Inflammatory macrophage (primary cell): ENCODE measurements at regions not wholly inside any gene's neighbourhood (a gene's known extent, or its start where the extent isn't known, plus 50 kb on each side); places are given as distances from the start of the nearest gene placed in this dataset.
"Not testable (repeated sequence)": the region's sequence is repeated elsewhere in the genome, so short reads cannot be mapped to it uniquely, and the experiment has no call there.

Experiments
- DNase-seq, 2 donors: peaks; one replicate each; pipeline ENCODE4 v3.0.0-alpha.2; 2020 to 2022

DNA sequence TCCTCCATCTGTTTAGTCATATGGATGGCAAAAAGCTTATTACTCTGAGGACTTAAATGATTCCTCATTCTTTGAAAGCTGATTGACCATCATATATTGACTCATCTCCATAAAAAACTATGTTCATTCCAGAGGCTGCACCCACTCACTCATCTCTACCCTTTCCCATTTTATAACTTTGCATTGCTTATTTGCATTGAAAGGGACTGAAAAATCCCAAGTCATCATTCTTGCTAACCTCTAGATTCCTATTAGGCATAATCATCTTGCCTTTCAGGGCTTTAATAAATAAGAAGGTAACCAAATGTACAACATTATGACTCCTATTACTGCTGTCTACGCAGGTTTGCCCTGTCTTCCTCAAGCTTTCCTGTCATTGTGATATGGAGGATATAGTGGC lies 1180.3 kb upstream of the B3GALT2 start:
- no peak for DNase-seq

DNA sequence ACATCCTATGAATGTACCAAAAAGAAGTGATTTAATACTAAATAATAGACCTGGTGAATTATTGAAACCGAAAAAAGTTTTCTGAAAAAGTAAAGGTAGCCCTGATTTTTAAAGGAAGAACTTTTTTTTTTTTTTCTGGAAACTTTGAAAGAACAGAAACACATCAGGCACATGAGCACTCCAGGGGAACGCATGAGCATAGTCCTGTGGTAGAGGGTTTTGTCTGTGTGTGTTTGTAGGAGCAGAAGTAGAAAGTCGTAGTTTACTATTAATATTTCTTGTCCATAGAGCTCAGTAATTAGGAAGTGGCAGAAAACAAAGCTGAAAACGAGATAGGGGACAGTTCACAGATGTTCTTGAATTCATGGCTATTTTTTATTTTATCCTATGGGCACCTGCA lies 1175.9 kb upstream of the B3GALT2 start:
- no peak for DNase-seq

DNA sequence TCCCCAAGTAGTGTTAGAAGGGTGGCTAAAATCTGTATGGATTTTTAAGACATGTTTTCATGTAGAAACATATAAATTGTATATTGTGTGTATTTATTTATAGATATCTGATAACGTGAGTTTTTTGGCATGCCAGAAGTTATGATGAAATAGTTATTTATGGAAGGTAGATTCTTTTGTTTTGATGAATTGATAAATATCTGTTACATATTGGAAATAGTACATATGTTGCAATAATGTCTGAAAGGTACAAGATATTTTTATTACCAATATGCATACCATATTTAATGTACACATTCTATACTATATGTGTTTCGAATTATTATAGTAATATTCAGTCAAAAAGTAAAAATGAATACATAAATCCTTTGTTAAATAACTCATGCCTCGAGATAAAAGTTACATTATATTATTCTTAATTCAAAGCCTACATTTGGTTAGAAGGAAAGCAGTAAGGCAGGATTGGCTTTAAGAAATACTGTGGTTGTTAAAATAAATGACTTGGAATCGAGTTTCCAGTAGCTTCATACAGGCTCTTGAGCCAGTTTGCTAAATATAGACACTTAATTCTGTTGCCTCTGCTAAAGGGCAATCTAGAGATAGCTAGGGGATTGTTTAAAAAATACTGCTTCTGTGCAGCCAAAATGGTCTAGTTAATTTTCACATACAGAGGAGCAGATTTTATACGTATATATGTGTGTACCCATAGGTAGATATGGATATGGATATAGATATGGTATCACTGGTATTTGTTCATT lies 1175.1 kb upstream of the B3GALT2 start:
- DNase-seq, result no peak

DNA sequence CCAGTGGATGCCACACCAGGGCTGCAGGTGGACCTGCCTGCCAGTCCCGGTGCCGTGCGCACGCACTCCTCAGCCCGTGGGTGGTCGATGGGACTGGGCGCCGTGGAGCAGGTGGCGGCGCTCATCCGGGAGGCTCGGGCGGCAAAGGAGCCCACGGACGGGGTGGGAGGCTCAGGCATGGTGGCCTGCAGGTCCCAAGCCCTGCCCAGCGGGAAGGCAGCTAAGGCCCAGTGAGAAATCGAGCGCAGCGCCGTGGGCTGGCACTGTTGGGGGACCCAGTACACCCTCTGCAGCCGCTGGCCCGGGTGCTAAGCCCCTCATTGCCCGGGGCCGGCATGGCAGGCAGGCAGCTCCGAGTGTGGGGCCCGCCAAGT lies 1171.8 kb upstream of the B3GALT2 start:
- no peak for DNase-seq

DNA sequence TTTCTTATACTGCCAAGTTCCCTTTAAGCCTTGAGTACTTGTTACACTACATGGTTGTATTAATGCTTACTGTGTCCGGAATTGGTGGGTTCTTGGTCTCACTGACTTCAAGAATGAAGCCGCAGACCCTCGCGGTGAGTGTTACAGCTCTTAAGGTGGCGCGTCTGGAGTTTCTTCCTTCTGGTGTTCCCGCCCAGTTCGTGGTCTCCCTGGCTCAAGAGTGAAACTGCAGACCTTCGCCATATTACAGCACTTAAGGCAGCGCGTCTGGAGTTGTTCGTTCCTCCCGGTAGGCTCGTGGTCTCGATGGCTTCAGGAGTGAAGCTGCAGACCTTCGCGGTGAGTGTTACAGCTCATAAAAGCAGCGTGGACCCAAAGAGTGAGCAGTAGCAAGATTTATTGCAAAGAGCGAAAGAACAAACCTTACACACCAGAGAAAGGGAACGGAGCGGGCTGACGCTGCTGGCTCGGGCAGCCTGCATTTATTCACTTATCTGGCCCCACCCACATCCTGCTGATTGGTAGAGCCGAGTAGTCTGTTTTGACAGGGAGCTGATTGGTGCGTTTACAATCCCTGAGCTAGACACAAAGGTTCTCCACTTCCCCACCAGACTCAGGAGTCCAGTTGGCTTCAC lies 1171.3 kb upstream of the B3GALT2 start:
- DNase-seq, result not testable (repeated sequence)

DNA sequence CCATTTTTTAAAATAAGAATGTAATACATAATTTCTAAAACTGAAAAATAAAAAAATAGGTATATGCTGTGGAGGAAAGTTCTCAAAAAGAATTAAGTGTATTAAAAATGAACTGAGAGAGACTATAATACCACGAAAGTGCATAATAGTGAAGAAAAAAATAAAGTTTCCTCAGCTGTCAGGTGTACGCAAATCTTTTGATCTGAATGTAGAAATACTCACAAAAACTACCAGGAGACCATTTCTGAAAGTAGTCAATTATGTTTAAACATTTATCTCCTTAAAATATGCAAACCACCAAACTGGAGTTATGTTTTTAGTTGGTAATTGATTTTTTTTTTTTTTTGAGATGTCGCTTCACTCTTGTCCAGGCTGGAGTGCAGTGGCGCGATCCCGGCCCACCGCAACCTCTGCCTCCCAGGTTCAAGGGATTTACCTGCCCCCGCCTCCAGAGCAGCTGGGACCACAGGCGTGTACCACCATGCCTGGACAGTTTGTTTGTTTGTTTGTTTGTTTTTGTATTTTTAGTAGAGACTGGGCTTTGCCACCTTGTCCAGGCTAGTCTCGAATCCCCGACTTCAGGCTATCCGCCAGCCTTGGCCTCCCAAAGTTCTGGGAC lies 1169.2 kb upstream of the B3GALT2 start:
- no peak for DNase-seq

DNA sequence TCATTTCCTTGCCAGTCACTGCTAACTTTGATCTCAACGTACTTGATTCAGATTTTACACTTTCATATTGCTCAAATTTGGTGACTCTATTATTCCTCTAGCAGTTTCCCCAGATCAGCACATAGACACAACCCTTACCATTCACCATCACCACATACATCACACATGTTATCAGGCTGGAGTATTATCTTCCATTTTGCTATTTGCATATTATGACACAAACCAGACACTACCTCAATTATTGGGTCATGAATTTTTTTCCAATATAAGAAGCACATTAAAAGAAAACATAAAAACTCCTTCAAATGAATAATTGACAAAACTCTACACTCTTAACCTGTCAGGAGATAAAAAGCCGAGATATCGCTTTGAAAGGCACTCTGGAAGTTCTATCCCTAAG lies 1166.7 kb upstream of the B3GALT2 start:
- no peak for DNase-seq

DNA sequence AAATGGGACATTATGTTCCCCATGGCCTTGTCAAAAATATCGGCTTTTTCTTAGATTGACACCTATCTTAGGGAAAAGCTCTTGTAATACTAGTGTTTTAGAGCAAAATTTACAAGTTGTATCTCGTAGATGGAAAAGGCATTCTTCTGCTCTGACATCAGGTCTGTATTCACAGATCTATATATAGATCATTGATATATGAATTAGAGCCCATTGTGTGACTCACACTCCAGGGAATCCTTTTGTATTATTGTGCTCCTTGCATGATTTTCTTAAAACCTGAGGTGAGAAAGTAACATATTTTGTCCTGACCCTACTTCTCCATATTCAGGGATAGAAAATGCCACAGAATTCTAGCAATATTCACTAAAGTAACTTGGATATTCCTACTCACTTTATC lies 1160.8 kb upstream of the B3GALT2 start:
- no peak for DNase-seq

DNA sequence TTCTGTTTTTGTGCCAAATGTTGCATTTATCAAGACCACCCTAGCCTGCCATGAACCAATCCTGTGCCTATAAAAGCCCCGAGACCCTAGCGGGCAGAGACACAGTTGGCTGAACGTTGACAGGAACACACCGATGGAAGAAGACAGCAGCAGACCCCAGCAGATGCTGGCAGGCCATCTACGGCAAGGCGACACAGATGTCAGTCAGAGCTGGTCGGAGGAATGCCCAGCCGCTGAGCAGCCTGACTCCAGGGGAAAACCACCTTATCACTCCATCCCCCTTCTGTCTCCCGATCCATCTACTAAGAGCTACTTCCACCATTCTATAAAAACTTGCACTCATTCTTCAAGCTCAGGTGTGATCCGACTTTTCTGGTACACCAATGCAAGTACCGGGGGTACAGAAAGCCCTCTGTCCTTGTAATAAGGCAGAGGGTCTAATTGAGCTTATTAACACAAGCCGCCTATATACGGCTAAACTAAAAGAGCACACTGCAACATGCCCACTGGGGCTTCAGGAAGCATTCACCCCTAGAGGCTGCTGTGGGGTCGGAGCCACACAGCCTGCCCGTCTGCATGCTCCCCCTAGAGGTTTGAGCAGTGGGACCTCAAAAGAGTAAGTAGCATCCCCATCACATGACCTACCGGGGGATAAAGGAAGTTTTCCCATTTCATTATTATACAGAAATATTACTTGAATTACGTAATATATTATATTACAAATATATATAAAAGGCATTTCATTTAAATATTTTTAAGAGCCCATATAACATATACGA lies 1156.3 kb upstream of the B3GALT2 start:
- DNase-seq, result no peak

DNA sequence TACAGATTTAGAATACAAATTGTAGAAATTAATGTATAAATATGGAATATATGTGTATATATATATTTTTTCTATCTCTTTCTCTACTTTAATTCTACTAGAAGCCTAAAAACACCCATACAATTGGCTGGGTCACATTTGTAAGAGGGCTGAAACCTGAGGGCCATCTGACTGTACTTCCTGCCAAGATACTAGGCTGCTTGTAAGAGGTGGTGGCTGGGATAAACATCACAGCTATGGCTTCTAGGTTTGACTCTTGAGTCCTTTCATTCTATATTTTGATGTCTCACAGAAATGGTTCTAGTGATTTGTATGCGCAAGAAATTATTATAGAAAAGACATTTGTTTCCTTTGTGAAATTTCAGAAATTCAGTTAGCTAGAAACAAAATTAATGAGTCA lies 1155.2 kb upstream of the B3GALT2 start:
- no peak for DNase-seq

DNA sequence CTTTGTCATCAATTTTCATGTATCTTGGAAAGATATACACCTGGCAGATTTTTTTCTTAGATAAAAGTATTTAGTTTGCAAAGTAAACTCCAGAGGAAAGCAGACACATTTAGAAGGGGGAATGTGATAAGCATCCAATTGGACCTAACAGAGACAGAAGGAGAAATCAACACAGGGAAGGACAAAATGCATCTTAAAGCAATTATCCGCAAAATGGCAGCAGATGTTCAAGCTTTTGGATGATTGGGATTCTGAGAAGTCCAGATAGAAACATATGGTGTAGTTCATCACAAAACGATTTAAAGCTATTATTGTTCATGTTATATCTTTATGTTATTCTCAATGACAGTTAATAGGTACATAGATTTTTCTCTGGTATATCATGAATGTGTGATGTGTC lies 1153.1 kb upstream of the B3GALT2 start:
- no peak for DNase-seq

DNA sequence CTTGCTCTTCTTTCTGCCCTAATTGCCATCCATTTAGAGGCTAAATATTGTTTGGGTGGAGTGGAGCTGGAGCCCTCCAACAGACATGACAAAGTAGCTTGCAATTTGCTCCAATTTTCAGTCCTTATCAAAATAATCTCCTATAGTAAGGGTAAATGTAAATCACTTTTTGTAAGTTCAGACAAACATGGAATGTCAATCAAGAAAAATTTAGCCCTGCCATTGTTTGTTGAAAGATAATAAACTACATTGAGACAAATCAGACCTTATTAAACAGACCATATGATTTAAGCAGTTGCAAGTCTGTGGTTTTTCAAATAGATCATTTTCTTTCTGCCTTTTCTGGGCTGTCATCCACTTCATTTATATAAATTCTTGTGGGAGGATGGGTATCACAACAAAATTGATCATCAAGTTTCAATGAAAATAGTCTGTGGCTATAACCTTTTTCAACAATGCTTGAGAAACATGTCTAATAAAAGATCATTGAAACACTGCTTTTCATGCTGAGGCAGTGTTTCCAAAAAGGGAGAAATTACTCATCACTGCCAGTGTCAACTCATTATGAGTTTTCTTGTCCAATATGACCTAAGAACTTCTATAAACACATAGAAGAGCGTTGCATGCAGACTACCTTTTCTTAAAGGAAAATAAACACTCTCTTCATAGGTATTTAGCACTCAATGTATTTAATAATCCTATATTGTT lies 1152.0 kb upstream of the B3GALT2 start:
- no peak for DNase-seq

DNA sequence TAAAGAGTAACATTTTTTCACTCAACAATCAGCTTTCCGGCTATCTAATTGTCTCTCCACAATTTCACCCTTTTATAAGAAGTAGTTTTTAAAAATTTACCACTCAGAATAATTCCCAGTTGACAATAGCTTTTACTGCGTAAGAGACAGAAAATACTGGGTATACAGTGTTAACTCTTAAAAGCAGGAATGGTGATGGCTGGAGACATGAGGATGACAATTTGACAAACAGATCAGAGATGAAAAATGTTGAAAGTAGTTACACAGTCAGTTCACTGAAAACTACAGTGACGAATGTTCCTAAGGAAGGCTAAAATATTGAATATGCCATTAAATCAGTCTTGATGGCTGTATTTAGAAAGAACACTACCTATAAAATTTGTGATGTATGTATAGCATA lies 1146.8 kb upstream of the B3GALT2 start:
- DNase-seq, result no peak

DNA sequence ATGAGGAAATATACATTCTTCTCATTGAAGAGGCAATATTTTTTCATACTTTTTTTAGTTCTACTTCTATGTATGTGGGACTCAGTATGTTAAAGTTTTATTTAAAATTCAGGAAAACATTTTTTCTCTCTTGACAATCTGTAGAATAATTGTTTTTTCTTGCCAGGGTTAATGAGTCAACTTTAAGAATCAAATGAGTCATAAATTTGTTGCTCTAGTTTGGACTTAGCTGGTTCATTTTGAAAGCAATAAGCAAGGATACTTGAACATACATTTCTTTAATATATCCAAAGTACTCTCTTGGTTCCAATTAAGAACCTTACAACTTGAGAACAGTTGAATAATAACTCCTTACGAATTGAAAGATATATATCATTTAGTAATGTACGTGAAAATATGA lies 1145.3 kb upstream of the B3GALT2 start:
- DNase-seq, result no peak

DNA sequence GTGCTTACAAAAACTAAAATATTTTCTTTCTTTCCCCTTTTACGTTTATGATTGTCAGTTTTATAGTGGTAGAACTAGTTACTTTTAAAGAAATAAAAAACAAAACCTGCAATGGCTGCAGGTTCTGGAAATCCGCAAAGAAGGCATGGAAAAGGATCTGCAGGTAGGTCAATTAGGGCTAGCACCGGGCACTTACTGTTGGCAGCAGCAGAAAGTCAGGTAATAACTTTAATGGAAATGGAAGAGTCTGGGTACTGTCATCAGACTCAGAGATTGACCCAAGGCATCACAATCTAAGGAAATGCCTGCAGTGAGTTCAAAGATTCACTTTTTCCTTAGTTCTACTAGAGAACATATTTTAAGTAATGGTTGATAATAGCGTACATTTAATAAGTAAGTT lies 1136.3 kb upstream of the B3GALT2 start:
- DNase-seq, result no peak

DNA sequence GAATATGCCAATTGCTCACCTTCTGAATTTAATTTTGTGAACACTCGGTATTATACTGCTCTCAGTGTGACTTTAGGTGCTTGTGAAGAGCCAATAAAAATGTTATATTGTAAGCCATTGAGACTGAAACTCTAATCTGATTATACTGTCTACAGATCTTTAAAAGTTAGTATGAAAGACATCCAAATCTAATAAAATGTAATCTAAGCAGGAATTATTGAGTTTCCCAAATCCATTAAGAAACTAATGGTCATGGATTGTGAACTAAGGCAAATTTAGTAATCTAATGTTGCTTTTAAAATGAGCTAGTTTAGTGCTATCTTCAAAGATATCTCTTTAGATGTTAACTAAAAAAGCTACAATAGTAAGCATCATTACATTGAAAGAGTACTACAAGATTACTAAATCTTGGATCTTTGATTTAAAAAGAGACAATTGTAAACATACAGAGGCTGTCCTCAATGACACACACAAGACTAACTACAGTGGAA lies 1132.4 kb upstream of the B3GALT2 start:
- DNase-seq, result no peak

DNA sequence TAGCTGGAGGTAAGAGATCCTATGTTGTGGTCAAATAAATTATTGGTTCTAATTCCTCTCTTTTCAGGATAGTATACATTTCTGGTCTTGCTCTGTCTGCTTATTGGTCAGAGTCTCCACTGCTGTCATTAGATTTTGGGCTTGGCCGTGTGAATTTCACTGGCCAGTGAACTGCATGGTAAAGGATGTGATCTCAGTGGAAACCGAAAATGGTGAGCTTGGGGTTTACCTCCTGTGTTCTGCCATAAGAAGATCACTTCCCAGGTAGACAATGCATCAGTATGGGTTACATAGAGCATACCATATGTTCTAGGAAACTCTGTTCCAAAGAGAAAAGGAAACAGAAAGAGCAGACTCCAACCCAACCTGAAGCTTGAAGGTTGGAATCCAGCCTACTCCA lies 1123.3 kb upstream of the B3GALT2 start:
- no peak for DNase-seq

DNA sequence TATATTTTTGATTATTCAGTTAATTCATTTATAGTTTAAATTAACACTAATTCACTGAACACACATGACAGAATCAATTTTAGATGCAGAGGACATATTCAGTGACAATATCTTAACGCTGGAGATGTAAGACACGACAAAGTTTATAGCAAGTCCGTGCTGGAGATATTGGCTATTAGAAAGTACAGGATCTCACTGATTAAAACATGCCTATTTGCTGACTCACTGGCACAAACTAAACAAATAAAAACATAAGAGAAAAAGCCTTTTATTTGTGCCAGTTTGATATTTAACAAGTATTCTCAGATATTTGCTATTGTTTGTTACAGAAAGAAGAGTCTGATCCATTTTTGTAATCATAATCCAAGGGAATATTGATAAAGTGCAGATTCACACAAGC lies 1122.9 kb upstream of the B3GALT2 start:
- DNase-seq, result no peak

DNA sequence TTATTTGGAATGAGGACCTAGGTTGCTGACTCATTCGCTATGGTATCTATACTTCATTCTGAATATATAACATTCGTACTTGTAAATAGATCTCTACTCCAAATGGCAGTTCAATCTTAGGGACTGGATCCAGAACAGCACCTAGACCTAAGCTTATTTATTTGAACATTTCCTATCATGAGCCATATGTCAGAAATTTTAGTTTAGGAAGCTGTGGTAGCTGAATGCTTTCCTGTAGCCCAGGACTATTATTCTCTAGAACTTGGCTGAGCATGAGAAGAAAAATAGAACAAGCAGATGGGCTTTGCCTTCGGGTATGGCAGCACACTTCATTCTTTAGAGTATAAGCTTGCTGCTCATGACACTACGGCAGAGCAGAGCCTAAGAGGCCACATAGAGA lies 1114.4 kb upstream of the B3GALT2 start:
- DNase-seq, result no peak

DNA sequence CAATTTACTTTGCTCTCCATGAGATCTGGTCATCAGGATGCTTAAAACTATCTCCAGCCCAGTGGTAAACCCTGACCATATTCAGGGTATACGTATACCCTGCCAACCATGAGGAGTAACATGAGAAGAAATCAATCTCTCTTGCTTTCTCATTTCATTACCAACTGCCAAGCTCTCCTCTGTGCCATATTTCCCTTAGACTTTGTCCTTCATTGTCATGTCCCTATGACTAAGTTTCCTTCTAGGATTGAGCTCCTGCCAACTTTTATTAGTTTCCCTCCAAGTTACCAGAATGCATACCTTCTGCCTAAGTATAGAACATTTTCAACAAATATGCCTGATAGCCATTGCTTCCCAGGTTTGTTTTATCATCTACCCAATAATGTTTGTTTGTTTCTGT lies 1113.9 kb upstream of the B3GALT2 start:
- DNase-seq, result no peak

DNA sequence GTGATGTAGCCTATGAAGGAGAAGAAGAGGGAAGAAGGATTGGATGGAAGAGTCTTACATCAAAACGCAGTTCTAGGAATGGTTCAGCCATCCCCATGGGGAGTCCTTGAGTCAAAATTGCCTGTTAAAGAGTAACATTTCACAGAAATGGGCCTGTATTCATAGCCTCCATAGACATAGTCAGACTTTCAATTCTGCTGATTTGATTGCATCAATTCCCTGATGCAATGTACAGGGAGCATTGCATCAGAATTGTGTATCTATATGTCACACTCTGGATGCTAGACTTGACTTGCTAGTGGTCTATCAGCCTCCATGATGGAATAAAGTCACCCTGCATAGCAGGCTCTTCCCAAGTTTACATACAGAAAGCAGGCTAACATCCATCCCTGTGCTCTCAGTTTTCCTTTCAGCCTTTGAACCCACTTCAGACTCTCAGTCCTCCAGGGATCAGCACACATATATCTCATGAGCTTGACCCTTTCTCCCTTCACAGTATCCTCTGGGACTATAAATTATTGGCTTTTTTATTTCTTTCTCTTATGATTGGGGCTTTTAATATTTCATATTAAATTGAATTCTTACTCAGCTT lies 1111.7 kb upstream of the B3GALT2 start:
- DNase-seq, result peak; percentile 1 to 23

DNA sequence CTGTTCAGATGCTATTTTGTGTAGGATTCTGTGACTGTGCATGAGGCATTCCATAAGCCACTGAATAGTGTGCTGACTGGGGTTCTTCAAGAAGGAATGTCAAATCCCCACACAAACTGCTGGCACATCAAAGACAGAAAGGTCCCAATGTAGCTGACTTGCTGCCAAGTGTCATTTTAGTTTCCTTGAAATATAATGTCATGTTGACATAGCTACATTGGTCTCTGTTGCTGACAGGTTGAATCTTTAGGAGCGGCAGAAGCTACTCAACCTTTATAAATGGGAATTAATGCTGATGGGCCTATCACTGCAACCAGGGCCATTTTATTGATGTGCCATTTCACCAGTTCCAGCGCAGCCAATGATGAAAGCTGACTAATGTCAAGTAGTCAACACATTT lies 1110.7 kb upstream of the B3GALT2 start:
- DNase-seq, result no peak
